AG04450 (cell line): ENCODE measurements at regions not wholly inside any gene's neighbourhood (a gene's known extent, or its start where the extent isn't known, plus 50 kb on each side); places are given as distances from the start of the nearest gene placed in this dataset.

Experiments
- CTCF ChIA-PET: fragments of 300-600, 350-600 bp; formaldehyde crosslinking; extraction: SDS; loops from one replicate; lab custom pipeline; 2022; ENCODE audit warnings: antibody characterized with exemption, inconsistent platforms; lab: Charles Lee
- POLR2A ChIA-PET: fragments of 350-600 bp; formaldehyde crosslinking; extraction: SDS; loops from one replicate; lab custom pipeline; 2021; ENCODE audit warnings: antibody characterized with exemption, inconsistent platforms; lab: Yijun Ruan, JAX
- DNase-seq: peaks from one replicate; pipeline ENCODE4 v3.0.0-alpha.2; 2011; ENCODE audit warnings: low read depth, low spot score
- H3K27ac ChIP-seq: one replicate; pipeline ENCODE4 v1.5.1; 2012; ENCODE audit warnings: low read depth, low read length, control low read depth
- H3K27me3 ChIP-seq: one replicate; pipeline ENCODE4 v1.6.0; 2012; ENCODE audit warnings: low read length; ENCODE audit not compliant: control insufficient read depth, insufficient read depth
- H3K4me3 ChIP-seq: 2 replicates; pipeline ENCODE4 v1.5.1; 2011; ENCODE audit warnings: mild to moderate bottlenecking, low read depth, low read length, control low read depth
- H3K9me3 ChIP-seq: 2 replicates; pipeline ENCODE4 v1.5.1; 2012; ENCODE audit warnings: low read length; ENCODE audit not compliant: control insufficient read depth, insufficient read depth
- CTCF ChIP-seq: IDR thresholded peaks from 2 replicates; pipeline ENCODE4 v1.5.1; 2011; ENCODE audit warnings: low read depth, low read length, control low read depth, inconsistent platforms

- Histone ChIP-seq H3K27me3 (no peaks in the 10 kb centered on the region), H3K27ac (no peak overlapping the region), H3K9me3 (no peaks in the 10 kb centered on the region), H3K4me3 (no peak overlapping the region)
- DNase-seq, result no peak
- ChIA-PET CTCF (no interaction called here), POLR2A (interaction anchor here (0.7 kb wide), 1 partner anchor 47 kb away, joined by 3 read pairs; no protein-coding TSS in a partner anchor)
- TF ChIP-seq CTCF, result no peak
Observed at GRCh38 chr11:26898799-26899198, 95.1 kb upstream of the FIBIN start.

DNA sequence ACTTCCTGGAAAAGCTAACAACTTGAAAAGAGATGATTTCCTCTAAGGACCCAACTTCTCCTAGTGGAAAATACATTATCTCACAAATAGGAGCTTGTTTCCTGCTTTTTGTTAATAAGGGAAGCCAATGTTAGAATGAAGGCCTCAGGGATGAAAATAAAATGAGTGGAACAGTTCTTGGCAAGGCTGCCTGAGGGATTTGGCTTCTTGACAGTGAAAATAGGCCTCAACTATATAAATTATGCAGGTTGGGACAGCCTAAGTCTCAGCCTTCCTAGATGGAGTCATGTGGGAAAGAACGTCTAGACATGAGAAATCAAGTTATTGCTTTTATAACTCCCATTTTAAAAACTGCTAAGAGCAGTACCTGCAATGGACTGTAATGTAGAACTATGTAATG, 92.8 kb upstream of the FIBIN start:
- ChIA-PET CTCF (no interaction called here), POLR2A (no interaction called here)
- no peak for TF ChIP-seq CTCF
- no peak for DNase-seq
- no peak overlapping the region for H3K4me3 ChIP-seq
- H3K27ac ChIP-seq, result no peak overlapping the region
- H3K9me3 ChIP-seq, result no peaks in the 10 kb centered on the region
- no peaks in the 10 kb centered on the region for H3K27me3 ChIP-seq

- Histone ChIP-seq H3K27me3 (no peaks in the 10 kb centered on the region), H3K27ac (no peak overlapping the region), H3K9me3 (no peaks in the 10 kb centered on the region), H3K4me3 (no peak overlapping the region)
- POLR2A ChIA-PET, result no interaction called here
- DNase-seq, result no peak
- CTCF ChIA-PET, result no interaction called here
- no peak for TF ChIP-seq CTCF
Observed at GRCh38 chr11:26904132-26904531, 89.8 kb upstream of the FIBIN start.

- H3K27ac ChIP-seq, result no peak overlapping the region
Observed at GRCh38 chr11:26904801-26905200, 89.1 kb upstream of the FIBIN start.

DNA sequence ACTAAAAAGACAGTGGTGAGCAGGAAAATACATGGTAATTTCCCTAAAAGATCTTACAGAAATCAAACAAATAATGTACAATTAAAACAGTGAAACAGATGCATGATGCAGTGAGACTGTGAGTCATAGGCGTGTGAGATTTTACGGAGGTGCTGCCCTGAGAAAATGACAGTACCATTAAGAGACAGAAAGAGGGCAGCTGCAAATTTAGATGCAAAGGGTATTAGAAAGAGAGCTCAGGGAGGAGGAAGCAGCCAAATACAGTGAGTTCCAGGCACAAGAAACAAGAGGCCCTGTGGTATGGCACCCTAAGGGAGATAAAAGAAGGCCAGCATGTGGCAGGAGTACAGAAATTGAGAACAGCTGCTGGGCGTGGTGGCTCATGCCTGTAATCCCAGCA, 88.5 kb upstream of the FIBIN start:
- Histone ChIP-seq H3K27ac (no peak overlapping the region), H3K27me3 (no peaks in the 10 kb centered on the region), H3K9me3 (no peaks in the 10 kb centered on the region), H3K4me3 (no peak overlapping the region)
- no peak for TF ChIP-seq CTCF
- no peak for DNase-seq
- ChIA-PET CTCF (no interaction called here), POLR2A (no interaction called here)

More at GRCh38 chr11:26904801-26905200, 89.1 kb upstream of the FIBIN start:
- ChIA-PET POLR2A (no interaction called here), CTCF (no interaction called here)
- H3K27me3 ChIP-seq, result no peaks in the 10 kb centered on the region
- no peak for DNase-seq
- no peak for TF ChIP-seq CTCF
- no peak overlapping the region for H3K4me3 ChIP-seq
- no peaks in the 10 kb centered on the region for H3K9me3 ChIP-seq
